ENCODE measurements at regions not wholly inside any gene's neighbourhood (a gene's known extent, or its start where the extent isn't known, plus 50 kb on each side); places are given as distances from the start of the nearest gene placed in this dataset.

DNA sequence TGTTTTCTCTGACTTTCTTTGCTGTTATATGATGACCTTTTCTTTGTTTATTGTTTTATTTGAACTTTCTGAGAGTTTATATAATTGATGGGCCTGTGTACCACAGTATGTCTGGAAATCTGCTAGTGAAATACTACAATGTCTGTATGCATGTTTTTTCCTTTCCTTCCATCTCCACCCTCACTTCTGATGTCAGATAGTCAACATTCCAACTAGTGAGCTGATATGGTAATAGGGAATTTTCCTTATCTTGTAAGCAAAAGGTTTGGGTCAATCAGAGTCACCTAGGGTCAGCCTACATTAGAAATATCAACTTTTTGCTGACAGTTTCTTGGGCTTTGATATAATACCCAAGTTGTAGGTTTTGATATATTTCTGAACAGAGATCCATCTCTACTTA lies 103.2 kb downstream of the MAT2B start:
- no peak for TF ChIP-seq CTCF (IDR thresholded peaks at IDR 0.05; ENCODE audit: low read depth, low read length)
- no peak for TF ChIP-seq POLR2A (IDR thresholded peaks at IDR 0.05; ENCODE audit: extremely low read depth, insufficient read length)
- no peak for TF ChIP-seq MAX (IDR thresholded peaks at IDR 0.05; ENCODE audit: low read depth, low read length)
- TF ChIP-seq MYC (IDR thresholded peaks at IDR 0.05; ENCODE audit: low read depth, low read length): no peak

Measured in NB4 (cell line).